ENCODE measurements at regions not wholly inside any gene's neighbourhood (a gene's known extent, or its start where the extent isn't known, plus 50 kb on each side); places are given as distances from the start of the nearest gene placed in this dataset.

DNA sequence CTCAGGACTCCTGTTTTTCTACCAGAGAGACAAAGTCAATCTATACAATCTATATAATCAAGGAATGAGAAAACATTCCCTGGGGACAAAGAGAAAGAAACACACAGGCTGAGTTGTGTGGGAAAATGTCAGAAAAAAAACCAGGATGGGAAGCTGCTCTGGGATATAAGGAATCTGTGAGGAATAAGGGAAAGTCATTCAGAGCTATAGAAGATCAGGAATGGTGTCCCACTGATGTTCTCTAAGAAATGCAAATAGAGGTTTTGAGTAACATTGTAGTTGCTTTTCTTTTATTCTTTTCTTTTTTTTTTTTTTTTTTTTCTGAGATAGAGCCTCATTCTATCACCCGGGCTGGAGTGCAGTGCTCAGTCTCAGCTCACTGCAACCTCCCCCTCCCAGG, 605.9 kb upstream of the KLF4 start:
- H3K4me1 ChIP-seq (ENCODE audit: control insufficient read depth in 1 of 2, insufficient read depth in 2 of 2, low read length in 2 of 2), result peaks cover 23 to 48% of the 10 kb centered on the region in 2 experiments
- H3K9ac ChIP-seq (ENCODE audit: low read length), result no peak overlapping the region
- ATAC-seq, result no peak
- no peak overlapping the region for H3K27ac ChIP-seq (ENCODE audit: low read depth, low read length)
- H3K4me2 ChIP-seq (ENCODE audit: low read length), result peak overlapping the region; percentile 73
- ChIA-PET POLR2A (no interaction called here), CTCF (no interaction called here), RAD21 (ENCODE audit: low non-redundant PET in 1 of 2, low total read pairs in 2 of 2, uncharacterized antibody in 2 of 2, unreplicated experiment in 2 of 2) (no interaction called here)
- BruUV-seq (replicated peaks), result no TSS peak
- H2AFZ ChIP-seq (ENCODE audit: low read depth, low read length, poor library complexity, severe bottlenecking), result peak overlapping the region; percentile 8
- H3K36me3 ChIP-seq (ENCODE audit: control insufficient read depth in 1 of 2, insufficient read depth in 2 of 2, low read length in 2 of 2), result no peaks in the 10 kb centered on the region
- intact Hi-C loops (cut with micrococcal nuclease), result loop anchor here (10.0 kb wide), 1 partner anchor 341 kb away; no protein-coding TSS in a partner anchor
- H3K9me3 ChIP-seq (ENCODE audit: control insufficient read depth in 1 of 2, insufficient read depth in 1 of 2, low read depth in 1 of 2, low read length in 2 of 2), result no peaks in the 10 kb centered on the region
- DNase-seq (ENCODE audit: low read depth, low spot score), result no peak
- H3K9me2 ChIP-seq (ENCODE audit: insufficient read depth), result no peaks in the 10 kb centered on the region
- H3K79me2 ChIP-seq (ENCODE audit: insufficient read depth, low read length), result no peaks in the 10 kb centered on the region
- no peak overlapping the region for H3K4me3 ChIP-seq (replicated peaks in 1 of 2; ENCODE audit: low read depth in 1 of 2, low read length in 2 of 2)
- no peaks in the 10 kb centered on the region for H3K27me3 ChIP-seq (ENCODE audit: insufficient read depth, low read length)
- TF ChIP-seq ELF1 (IDR thresholded peaks at IDR 0.05; ENCODE audit: borderline replicate concordance, low read depth) (no peak), JUND (IDR thresholded peaks at IDR 0.05) (no peak)
- H4K20me1 ChIP-seq (ENCODE audit: insufficient read depth), result no peaks in the 10 kb centered on the region

GRCh38 chr9:108094676-108094993, 605.1 kb upstream of the KLF4 start:
- no peak overlapping the region for H3K9ac ChIP-seq (ENCODE audit: low read length)
- peak; percentile 51 for ATAC-seq
- H3K4me2 ChIP-seq (ENCODE audit: low read length), result peak overlapping the region; percentile 73
- no peak for DNase-seq (ENCODE audit: low read depth, low spot score)
- intact Hi-C loops (cut with micrococcal nuclease), result loop anchor here (1.0 to 10.0 kb wide), 2 partner anchors 93 to 340 kb away; no protein-coding TSS in a partner anchor
- no peak for TF ChIP-seq EZH2phosphoT487 (IDR thresholded peaks at IDR 0.05; ENCODE audit: borderline replicate concordance)
- no peak for TF ChIP-seq CEBPB (IDR thresholded peaks at IDR 0.05; ENCODE audit: low read depth)
- TF ChIP-seq SRF (IDR thresholded peaks at IDR 0.05; ENCODE audit: low read depth), result peak; percentile 35; the same call in 1 of the 2 replicates
- peak overlapping the region; percentile 69; the same call in 1 of the 2 replicates for H3K27ac ChIP-seq (ENCODE audit: low read depth, low read length)
- ChIA-PET CTCF (no interaction called here), POLR2A (no interaction called here), RAD21 (ENCODE audit: low non-redundant PET in 1 of 2, low total read pairs in 2 of 2, uncharacterized antibody in 2 of 2, unreplicated experiment in 2 of 2) (no interaction called here)
- H3K27me3 ChIP-seq (ENCODE audit: insufficient read depth, low read length), result no peaks in the 10 kb centered on the region
- H3K4me3 ChIP-seq (replicated peaks in 1 of 2; ENCODE audit: low read depth in 1 of 2, low read length in 2 of 2), result peak overlapping the region in 1 of 2 experiments; percentile 29; a peak in 1 of 4 replicates
- peak overlapping the region; percentile 28 for H2AFZ ChIP-seq (ENCODE audit: low read depth, low read length, poor library complexity, severe bottlenecking)
- no peaks in the 10 kb centered on the region for H3K9me2 ChIP-seq (ENCODE audit: insufficient read depth)
- no peaks in the 10 kb centered on the region for H3K9me3 ChIP-seq (ENCODE audit: control insufficient read depth in 1 of 2, insufficient read depth in 1 of 2, low read depth in 1 of 2, low read length in 2 of 2)
- no peaks in the 10 kb centered on the region for H3K36me3 ChIP-seq (ENCODE audit: control insufficient read depth in 1 of 2, insufficient read depth in 2 of 2, low read length in 2 of 2)
- H4K20me1 ChIP-seq (ENCODE audit: insufficient read depth), result no peaks in the 10 kb centered on the region
- BruUV-seq (replicated peaks), result no TSS peak
- H3K4me1 ChIP-seq (ENCODE audit: control insufficient read depth in 1 of 2, insufficient read depth in 2 of 2, low read length in 2 of 2), result peaks cover 20 to 39% of the 10 kb centered on the region in 2 experiments
- H3K79me2 ChIP-seq (ENCODE audit: insufficient read depth, low read length), result no peaks in the 10 kb centered on the region

All from HCT116 (cell line).